GM21619 (cell line): ENCODE measurements at regions not wholly inside any gene's neighbourhood (a gene's known extent, or its start where the extent isn't known, plus 50 kb on each side); places are given as distances from the start of the nearest gene placed in this dataset.

Experiments used
- ATAC-seq: cut with Tn5 transposase; IDR thresholded peaks from one replicate; pipeline ENCODE4 v1.9.1; 2021; ENCODE audit not compliant: unreplicated experiment

DNA sequence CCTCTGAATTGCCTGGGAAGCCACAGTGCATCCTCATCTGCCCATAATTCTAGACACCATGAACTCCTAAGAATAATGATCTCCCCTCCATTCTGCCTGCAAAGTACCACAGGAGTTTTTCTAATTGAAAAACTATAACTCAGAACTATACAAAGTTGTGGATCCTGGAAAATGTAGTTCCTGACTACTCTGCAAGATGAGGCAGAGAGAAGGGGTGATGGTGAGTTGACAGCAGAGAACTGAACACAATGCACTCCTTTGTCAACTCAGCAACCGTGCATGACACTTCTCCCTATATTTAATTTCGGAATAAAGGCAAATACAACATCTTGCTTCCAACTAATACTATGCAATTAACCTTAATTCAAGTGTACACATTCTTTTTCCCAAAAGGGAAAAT is 471.1 kb upstream of the FAM98A start:
- ATAC-seq = no peak

DNA sequence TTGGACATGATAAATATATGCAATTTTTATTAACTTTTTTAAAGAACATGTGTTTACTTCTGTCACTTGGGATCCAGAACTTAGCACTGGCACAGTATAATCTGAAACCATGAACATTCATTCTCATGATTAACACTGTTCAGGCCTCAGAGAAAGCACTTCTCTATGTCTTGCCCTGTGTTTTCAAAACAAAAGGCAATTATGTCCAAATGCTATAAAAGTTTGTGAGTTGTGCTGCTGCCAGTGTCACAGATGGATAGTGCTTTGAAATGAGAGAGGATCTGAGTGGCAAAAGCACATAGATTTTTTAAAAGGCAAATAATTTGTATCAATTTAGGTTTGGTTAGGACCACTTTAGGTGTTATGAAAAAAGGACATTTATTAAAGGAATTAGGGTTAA is 470.5 kb upstream of the FAM98A start:
- ATAC-seq = no peak

DNA sequence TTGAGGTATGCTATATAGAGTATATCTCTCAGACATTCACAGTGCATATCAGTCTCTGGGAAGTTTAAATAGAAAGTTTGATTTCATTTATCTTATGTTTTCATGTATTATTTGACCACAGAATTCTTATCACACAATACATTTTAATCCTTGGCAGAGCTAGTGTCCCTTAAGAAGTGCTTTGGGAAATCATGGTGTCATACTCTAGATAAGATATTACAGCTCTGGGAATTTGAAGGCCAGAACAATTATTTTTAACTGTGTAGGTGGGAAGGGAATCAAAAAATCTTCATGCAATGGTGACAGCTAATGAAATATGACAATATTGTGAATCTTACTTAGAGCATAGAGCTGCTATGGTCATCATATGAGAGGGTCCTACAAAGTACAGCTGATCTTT is 451.3 kb upstream of the FAM98A start:
- no peak for ATAC-seq

DNA sequence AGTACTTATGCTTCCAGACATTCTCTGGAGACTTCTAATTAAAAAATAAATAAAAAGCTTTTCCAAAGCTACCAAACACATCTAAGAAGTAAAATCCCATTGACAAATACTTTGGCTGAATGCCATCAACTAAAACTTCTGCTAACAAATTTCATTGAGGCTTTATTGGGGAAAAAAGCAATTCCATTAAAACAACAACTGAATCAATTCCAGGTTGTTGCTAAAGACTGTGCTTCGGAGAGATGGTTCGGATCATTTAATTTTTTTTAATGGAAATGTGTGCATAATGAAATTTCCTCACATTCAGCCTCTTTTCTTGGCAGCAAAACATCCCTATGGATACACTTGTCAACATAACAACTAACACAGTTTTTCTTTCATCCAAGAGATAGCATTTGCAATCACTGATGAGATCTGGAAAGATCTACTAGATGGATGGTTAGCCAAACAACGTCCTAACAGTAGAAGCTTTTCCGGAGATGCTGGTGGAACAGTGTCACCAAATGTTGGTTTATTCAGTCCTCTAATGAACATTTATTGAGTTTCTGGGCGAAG is 446.1 kb upstream of the FAM98A start:
- no peak for ATAC-seq

DNA sequence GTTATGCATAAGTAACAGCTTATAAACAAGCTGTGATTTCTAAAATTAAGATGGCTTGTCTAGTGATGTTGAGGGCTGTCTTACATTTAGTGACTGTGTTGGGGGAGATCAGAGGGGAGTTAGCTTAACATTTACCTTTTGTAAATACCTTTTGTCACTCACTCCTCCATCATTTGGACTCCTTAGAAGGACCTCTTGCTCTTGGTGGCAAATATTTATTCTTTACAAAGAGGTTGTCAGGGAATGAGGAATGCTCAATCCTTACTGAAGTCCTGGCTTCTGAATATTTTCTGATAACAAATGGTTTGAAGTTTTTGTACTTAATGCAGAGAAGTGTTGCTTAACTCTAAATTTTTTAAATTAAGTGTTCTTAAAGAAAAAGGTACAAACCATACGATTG is 438.8 kb upstream of the FAM98A start:
- ATAC-seq = no peak

DNA sequence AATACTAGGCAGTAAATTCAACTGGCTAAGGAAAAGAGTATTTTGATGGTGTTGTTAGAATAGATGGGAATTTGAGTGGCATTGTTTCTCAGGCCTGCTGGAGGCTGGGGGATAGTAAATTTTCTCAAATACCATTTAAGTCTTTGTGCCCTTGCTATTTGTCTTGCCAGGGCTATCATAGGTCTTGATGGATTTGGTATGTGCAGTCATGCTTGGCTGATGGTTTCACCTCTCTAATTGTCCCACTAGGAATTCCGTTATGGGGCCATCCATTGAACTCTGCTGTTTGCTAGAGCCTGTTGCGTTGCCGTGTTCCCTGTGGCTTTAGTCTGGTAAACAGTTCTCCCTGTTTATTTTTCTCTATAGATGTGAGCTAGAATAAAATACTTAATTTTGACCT is 438.1 kb upstream of the FAM98A start:
- ATAC-seq = no peak

DNA sequence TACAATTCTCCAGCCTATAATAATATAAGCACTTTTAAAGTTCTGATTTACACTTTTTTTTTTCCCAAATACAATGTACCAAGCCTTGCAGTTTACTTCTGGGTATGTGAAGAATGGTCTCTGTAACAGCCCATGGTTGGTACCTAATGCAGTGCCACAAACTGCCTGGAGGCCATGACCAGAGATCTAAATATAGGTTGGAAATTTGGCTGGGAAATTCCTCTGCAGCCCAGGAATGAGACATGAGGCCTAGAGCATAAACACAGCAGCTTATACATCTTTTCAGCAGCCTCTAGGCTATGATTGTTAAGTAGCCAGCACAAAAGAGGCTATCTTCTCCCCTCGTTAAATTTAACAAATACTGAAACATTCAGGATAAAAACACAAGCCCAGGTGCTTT is 432.0 kb upstream of the FAM98A start:
- ATAC-seq = no peak

DNA sequence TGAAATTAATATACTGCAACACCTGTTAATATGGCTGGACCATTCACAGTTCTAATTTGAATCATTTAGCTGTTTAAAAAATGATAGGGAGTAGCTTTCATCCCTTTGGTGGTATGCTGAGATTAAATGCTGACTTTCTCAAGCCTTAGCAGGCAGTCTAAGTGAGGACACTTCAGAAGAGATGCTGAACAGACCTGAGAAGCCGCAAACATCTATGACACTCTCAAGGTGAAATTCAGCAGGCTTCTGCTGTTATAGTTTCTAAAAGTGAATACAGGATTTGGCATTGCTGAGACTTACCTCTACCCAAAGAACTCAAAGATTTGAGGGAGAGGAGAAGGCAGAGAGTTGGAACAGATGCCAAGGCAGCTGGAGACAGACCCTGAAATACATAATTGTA is 431.2 kb upstream of the FAM98A start:
- ATAC-seq = no peak

DNA sequence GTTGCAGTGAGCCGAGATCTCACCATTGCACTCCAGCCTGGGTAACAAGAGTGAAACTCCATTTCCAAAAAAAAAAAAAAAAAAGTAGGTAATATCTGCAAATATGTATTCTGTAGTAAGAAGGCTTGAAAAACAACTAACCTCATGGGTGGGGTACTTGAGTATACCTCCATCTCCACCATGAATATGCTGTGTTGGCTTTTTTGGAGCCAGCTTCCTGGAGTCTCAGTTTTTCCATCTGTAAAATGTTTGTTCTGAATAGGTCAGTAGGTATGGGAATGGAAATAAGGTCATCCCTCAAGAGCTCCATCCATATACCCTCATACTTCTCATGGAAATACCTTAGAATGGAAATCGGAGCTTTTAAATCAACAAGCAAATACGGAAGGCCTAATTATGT is 430.0 kb upstream of the FAM98A start:
- no peak for ATAC-seq

DNA sequence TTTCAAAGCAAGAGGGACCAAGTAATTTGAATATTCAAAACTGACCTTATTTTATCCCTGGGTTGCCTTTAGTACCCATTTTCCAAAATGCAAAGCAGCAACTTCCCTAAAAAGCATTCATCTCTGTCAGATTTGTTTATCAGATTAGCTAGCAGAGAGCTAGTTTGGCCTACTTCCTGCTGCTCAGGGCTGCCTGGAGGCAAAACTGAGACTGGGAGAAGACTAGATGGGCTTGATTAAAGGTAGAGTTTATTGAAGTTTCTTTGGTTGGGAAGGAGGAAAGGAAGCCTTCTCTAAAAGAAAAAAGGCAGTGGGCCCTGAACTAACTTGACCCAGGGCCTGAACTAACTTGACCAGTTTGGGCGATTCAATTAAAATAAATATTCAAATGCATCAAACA is 426.1 kb upstream of the FAM98A start:
- no peak for ATAC-seq

DNA sequence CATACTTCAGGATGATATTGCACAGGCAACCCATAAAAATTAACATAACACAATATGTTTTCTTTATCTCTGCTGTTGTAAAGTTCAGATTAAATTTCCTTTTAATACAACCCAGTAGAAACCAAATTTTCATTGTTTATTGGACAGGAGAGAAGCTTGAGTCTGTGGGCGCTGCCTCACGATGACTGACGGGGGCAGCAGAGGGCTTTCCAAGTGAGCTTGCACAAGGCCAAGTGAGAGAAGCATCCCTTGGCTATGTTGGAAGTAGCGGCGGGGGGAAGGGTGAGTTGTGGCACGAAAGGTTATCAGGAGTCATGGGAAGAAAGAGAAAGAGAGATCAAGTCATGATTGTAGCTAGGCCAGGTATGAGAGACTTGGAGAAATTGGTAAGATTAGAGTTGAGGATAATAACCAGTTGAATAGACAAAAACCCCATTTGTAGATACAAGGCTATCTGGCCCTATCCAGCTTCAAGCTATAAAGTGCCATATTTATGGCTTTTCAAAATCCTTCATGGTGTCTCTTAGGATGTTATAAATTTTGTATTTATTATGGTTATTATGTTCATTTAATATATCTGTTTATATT is 413.7 kb upstream of the FAM98A start:
- peak; percentile 75 for ATAC-seq

DNA sequence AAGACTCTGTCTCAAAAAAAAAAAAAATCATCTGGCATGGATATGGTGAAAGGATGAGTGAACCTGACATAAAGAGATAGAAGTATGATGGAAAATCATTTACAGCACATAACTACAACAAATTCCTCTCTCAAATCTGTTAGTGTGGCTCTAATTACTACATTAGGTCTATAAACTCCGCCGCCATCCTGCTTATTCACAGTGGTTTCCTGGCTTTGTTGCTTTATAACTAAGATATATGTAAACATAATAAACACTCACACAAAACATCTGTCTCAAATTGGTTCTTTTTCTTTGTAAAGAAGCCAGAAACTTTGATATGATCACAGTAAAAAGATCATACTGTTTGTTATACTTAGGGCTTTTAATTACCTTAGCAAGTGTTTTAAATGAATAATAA is 412.6 kb upstream of the FAM98A start:
- ATAC-seq = no peak

DNA sequence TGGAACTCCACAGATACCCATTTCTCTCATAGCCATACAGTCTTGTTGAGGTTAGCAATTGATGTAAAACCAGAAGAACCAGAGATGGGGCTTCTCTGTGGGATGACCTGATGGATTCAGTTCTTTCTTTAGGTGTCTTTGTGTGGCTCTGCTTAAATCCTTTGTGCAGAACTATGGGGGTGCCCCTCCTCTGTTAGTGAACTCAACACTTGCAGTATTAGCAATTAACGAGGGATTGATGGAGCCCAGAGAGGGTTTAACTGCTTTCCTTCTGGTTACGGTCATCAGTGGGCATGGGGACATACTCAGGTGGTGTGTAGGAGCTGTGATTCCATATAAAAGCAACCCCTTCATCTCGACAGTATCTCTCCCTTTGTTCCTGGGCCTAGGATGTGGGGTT is 406.8 kb upstream of the FAM98A start:
- no peak for ATAC-seq

DNA sequence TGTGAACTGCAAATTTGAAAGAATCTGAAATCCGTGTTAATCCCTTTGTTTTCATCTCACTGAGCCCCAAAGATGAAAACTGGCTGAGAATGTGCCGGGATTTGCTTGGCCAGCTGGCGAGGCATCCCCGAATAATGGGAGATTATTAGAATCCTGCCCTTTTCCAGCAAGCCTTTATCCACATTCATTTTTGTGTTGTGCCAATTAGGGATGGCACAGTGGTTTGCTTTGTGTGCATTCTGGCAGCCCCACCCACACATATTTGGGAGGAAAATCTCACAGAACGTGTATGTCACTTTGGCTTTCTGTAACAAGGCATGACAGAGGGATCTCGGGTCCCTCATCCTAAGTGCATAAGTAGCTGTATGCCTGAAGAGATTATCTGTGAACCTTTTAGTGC is 405.8 kb upstream of the FAM98A start:
- no peak for ATAC-seq

DNA sequence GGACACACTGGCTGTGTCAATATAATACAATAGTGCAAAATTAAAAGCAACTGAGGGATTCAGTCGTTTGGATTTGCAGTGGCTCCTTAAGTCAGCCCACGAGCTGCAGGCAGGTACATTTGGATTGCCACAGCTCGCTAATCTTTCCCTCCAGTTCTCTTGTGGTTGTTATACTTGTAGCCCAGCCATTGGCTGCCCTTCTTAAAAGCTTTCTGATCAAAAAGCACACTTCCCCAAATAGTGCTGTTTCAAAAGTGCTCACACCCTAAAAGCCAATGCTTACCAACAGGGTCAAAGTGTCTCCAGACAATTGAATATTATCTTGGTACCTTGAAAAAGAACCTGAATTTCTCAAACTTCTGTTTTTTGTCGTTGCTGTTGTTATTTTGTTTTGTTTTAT is 404.7 kb upstream of the FAM98A start:
- no peak for ATAC-seq

DNA sequence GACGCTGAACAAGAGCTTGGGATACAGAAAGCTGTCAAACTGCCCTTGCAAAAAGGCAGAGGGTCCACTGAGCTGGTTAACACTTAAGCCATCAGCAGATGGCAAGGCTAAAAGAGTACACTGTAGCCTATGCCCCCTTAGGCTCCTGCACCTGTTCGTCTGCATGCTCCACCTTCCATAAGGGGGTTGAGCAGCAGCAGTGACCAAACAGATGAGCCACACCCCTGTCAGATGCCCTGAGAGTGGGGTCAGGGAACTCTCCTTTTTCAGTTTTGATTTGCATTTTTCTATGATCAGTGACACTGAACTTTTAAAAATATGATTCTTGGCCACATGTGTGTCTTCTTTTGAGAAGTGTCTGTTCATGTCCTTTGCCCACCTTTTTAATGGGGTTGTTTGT is 402.5 kb upstream of the FAM98A start:
- ATAC-seq = no peak

DNA sequence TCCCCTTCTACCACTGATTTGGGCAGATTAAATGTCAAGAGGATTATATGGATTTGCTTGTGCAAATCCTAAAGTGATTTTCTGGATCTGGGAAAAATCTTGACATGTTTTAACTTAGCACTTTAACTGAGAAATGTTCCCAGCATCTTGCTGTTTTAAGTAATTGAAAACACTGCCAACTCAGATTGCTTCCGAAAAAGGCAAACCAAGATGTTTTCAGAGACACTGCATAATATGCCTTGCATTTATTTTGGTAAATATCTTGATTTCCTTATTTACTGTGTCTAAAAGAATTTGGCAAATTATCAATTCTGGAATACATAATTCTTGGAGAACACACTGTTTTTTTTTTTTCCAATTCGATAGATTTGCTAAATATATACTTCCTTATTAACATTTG is 385.0 kb upstream of the FAM98A start:
- no peak for ATAC-seq

DNA sequence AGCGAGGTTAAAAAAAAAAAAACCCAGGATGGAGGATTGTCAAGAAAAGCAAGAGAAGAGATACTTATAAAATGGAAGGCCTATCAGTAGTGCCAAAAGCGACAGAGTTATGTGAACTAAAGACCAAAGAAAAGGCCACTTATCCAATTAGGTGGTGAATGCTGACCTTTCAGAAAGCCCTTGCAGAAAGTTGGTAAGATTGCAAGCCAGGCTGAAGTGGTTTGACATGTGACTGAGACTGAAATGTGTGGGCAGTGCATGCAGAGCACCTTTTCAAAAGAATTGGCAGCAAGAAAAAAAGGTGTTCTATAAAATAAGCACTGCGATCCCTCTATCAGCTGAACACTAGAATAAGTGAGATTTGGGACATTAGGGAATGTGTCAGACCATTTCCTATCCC is 379.4 kb upstream of the FAM98A start:
- ATAC-seq = no peak

DNA sequence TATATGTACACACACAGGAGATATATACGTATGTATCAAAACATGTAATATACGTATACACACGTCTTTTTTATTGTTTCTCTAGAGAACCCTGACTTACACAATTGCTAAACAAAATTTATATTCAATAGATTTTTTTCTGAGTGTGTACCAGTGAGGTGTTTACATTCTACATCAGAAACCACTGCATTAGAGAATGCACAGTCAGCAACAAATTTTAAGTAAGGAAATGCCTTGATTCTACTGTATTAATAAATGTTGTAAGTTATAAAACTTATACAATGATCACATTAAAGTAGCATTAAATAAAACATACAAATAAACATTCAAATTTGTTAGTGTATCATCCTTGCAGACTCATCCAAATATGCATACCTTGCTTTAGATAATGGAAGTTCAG is 376.4 kb upstream of the FAM98A start:
- ATAC-seq = no peak

DNA sequence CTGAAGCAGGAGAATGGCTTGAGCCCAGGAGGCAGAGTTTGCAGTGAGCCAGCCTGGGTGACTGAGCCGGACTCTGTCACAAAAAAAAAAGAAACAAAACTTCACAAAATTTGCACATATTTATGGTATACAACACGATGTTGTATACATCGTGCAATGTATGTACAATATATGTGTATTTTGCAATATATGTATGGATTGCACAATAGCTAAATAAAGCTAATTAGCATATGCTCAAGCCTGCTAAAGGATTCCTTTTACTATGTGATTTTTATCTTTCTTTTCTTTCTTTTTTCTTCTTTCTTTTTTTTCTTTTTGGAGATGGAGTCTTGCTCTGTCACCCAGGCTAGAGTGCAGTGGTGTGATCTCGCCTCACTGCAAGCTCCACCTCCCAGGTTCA is 368.0 kb upstream of the FAM98A start:
- ATAC-seq = no peak

DNA sequence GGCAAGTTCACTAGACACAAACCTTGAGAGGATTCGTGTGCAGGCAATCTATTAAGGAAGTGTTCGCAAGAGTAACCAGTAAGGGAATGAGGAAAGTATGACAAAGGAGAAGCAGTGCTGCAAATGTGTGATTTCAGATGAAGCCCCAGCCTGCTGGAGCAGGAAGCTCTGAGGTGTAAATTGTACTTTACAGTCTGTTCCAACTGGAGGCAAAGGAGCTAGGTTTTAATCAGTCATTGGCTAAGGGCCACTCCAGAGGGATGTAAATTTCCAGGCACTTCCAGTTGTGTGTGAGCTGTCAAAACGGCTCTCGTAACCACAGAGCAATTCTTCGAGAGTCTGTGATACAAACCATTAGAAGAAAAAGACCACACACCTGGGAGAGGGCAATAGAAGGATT is 359.5 kb upstream of the FAM98A start:
- no peak for ATAC-seq

DNA sequence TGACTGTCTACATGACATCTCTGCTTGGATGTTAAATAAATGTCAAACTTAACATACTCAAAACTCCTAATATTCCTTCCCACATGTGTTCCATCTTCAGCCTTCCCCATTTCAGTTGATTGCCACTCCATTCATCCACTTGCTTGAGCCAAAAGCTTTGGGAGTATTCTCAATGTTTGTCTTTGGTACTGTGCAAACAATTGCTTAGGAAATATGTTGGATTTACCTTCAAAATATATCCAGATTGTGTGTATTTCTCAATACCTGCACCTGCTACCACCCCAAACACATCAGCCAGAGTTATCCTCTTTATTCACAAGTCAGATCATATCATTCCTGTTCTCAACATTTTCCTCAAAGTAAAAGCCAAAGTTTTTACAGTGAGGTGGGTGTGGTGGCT is 350.3 kb upstream of the FAM98A start:
- no peak for ATAC-seq

DNA sequence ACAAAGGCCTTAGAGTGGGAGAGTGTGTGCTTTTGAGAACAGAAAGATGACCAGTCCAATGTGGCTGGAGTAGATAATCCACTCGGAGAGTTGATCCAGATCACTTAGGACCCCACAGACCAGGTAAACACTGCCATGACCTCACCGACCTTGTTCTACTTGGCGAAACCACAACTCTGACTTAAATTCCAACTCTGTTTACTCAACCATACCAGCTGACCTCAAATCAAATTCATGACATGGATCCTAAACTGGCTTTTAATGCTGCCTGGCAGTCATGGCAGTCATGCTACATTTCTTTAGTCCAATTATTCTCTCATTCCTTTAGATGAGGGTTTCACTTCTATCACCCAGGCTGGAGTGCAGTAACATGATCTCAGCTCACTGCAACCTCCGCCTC is 347.1 kb upstream of the FAM98A start:
- no peak for ATAC-seq

DNA sequence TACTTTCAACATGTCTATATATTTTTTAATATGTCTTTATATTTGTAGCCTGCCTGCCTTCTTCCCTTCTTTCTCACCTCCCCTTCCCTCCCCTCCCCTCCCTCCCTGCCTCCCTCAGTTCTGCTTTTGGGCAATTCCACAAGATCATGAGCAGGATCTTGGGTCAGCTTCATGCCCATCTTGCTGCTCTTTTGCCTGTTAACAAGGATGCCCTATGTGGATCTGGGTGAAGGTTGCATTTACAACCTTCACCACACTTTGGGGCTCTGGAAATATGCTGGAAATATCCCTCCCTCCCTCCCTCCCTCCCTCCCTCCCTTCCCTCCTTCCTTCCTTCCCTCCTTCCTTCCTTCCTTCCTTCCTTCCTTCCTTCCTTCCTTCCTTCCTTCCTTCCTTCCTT is 334.1 kb upstream of the FAM98A start:
- no peak for ATAC-seq
